Testis (tissue), 2 donors: ENCODE measurements at regions not wholly inside any gene's neighbourhood (a gene's known extent, or its start where the extent isn't known, plus 50 kb on each side); places are given as distances from the start of the nearest gene placed in this dataset.

Experiments
- CTCF ChIP-seq, 3 experiments: fragments of 450-650 bp in 2 of 3; fragments of 200-600 bp in 1 of 3; sonication (generic) in 1 of 3; IDR thresholded peaks; one replicate each; pipeline ENCODE4 v1.5.1; 2016 to 2019; ENCODE audit warnings: antibody characterized with exemption in 3 of 3, mild to moderate bottlenecking in 2 of 3, moderate library complexity in 1 of 3
- POLR2A ChIP-seq: fragments of 450-650 bp; IDR thresholded peaks from one replicate; pipeline ENCODE4 v1.6.1; 2017; ENCODE audit warnings: antibody characterized with exemption, mild to moderate bottlenecking, moderate library complexity

GRCh38 chr2:15868186-15868585 lies 72.2 kb upstream of the MYCN start:
- TF ChIP-seq POLR2A (no peak), CTCF (IDR thresholded peaks at IDR 0.05) (no peak)
